ENCODE measurements at regions not wholly inside any gene's neighbourhood (a gene's known extent, or its start where the extent isn't known, plus 50 kb on each side); places are given as distances from the start of the nearest gene placed in this dataset.
"Not testable (repeated sequence)": the region's sequence is repeated elsewhere in the genome, so short reads cannot be mapped to it uniquely, and the experiment has no call there.

- no peak for DNase-seq
These were observed 956.6 kb downstream of the GATA3 start for GRCh38 chr10:9010931-9011670.

- no peak for DNase-seq
These were observed 957.8 kb downstream of the GATA3 start for GRCh38 chr10:9012312-9012711.

- DNase-seq, result no peak
These were observed 960.5 kb downstream of the GATA3 start for GRCh38 chr10:9015005-9015404.

- no peak for DNase-seq
These were observed 961.0 kb downstream of the GATA3 start for GRCh38 chr10:9015447-9015846.

GRCh38 chr10:9016930-9017329 lies 962.4 kb downstream of the GATA3 start:
- no peak for DNase-seq

GRCh38 chr10:9018195-9019173 lies 964.0 kb downstream of the GATA3 start:
- no peak for DNase-seq

GRCh38 chr10:9023206-9023605 lies 968.7 kb downstream of the GATA3 start:
- DNase-seq, result no peak

GRCh38 chr10:9024210-9024609 lies 969.7 kb downstream of the GATA3 start:
- no peak for DNase-seq

- DNase-seq, result no peak
These were observed 973.7 kb downstream of the GATA3 start for GRCh38 chr10:9028231-9028630.

- DNase-seq, result no peak
These were observed 980.9 kb downstream of the GATA3 start for GRCh38 chr10:9035355-9035754.

- no peak for DNase-seq
These were observed 982.3 kb downstream of the GATA3 start for GRCh38 chr10:9036711-9037204.

GRCh38 chr10:9038146-9038714 lies 983.7 kb downstream of the GATA3 start:
- DNase-seq, result no peak

- no peak for DNase-seq
These were observed 989.0 kb downstream of the GATA3 start for GRCh38 chr10:9043466-9043865.

- DNase-seq, result no peak
These were observed 990.8 kb downstream of the GATA3 start for GRCh38 chr10:9045311-9045710.

- DNase-seq, result no peak
These were observed 997.0 kb downstream of the GATA3 start for GRCh38 chr10:9051328-9051974.

GRCh38 chr10:9052767-9053166 lies 998.3 kb downstream of the GATA3 start:
- DNase-seq, result no peak

- DNase-seq, result no peak
These were observed 1002.0 kb downstream of the GATA3 start for GRCh38 chr10:9056521-9056920.

GRCh38 chr10:9057293-9057692 lies 1002.8 kb downstream of the GATA3 start:
- DNase-seq, result not testable (repeated sequence)

- no peak for DNase-seq
These were observed 1005.8 kb downstream of the GATA3 start for GRCh38 chr10:9060314-9060713.

- DNase-seq, result no peak
These were observed 1007.4 kb downstream of the GATA3 start for GRCh38 chr10:9061871-9062270.

GRCh38 chr10:9066152-9066551 lies 1011.7 kb downstream of the GATA3 start:
- no peak for DNase-seq

GRCh38 chr10:9068003-9068402 lies 1013.5 kb downstream of the GATA3 start:
- no peak for DNase-seq

- no peak for DNase-seq
These were observed 1014.6 kb downstream of the GATA3 start for GRCh38 chr10:9069136-9069535.

Measured in CD4-positive, alpha-beta T cell treated with Interleukin-17A for 4 hours (primary cell).